ENCODE measurements at regions not wholly inside any gene's neighbourhood (a gene's known extent, or its start where the extent isn't known, plus 50 kb on each side); places are given as distances from the start of the nearest gene placed in this dataset.

- no peak for DNase-seq
These were observed 185.4 kb downstream of the TTLL7 start for GRCh38 chr1:83813576-83813975.

GRCh38 chr1:83810144-83810543 lies 188.8 kb downstream of the TTLL7 start:
- DNase-seq, result no peak

GRCh38 chr1:83808536-83808935 lies 190.4 kb downstream of the TTLL7 start:
- DNase-seq, result no peak

GRCh38 chr1:83807821-83808220 lies 191.1 kb downstream of the TTLL7 start:
- DNase-seq, result no peak

GRCh38 chr1:83807231-83807630 lies 191.7 kb downstream of the TTLL7 start:
- no peak for DNase-seq

- DNase-seq, result no peak
These were observed 193.0 kb downstream of the TTLL7 start for GRCh38 chr1:83805921-83806320.

GRCh38 chr1:83802460-83803152 lies 196.3 kb downstream of the TTLL7 start:
- DNase-seq, result no peak

GRCh38 chr1:83802023-83802422 lies 196.9 kb downstream of the TTLL7 start:
- no peak for DNase-seq

- no peak for DNase-seq
These were observed 198.9 kb downstream of the TTLL7 start for GRCh38 chr1:83800066-83800465.

GRCh38 chr1:83799594-83799993 lies 199.3 kb downstream of the TTLL7 start:
- no peak for DNase-seq

GRCh38 chr1:83798965-83799364 lies 200.0 kb downstream of the TTLL7 start:
- DNase-seq, result no peak

- no peak for DNase-seq
These were observed 202.5 kb downstream of the TTLL7 start for GRCh38 chr1:83796409-83796808.

- DNase-seq, result no peak
These were observed 204.5 kb downstream of the TTLL7 start for GRCh38 chr1:83794384-83794783.

- no peak for DNase-seq
These were observed 207.0 kb downstream of the TTLL7 start for GRCh38 chr1:83791821-83792437.

- DNase-seq, result no peak
These were observed 208.5 kb downstream of the TTLL7 start for GRCh38 chr1:83790446-83790845.

- no peak for DNase-seq
These were observed 211.5 kb downstream of the TTLL7 start for GRCh38 chr1:83787246-83787998.

- no peak for DNase-seq
These were observed 217.3 kb downstream of the TTLL7 start for GRCh38 chr1:83781667-83782066.

- DNase-seq, result no peak
These were observed 219.4 kb downstream of the TTLL7 start for GRCh38 chr1:83779565-83779964.

GRCh38 chr1:83777758-83778101 lies 221.2 kb downstream of the TTLL7 start:
- no peak for DNase-seq

- no peak for DNase-seq
These were observed 221.8 kb downstream of the TTLL7 start for GRCh38 chr1:83776913-83777757.

GRCh38 chr1:83775977-83776603 lies 222.8 kb downstream of the TTLL7 start:
- DNase-seq, result no peak

- no peak for DNase-seq
These were observed 225.9 kb downstream of the TTLL7 start for GRCh38 chr1:83773059-83773458.

GRCh38 chr1:83770319-83770661 lies 228.6 kb downstream of the TTLL7 start:
- DNase-seq, result no peak

Measured in femur (tissue), 1 donor.